Caco-2 (cell line): ENCODE measurements at regions not wholly inside any gene's neighbourhood (a gene's known extent, or its start where the extent isn't known, plus 50 kb on each side); places are given as distances from the start of the nearest gene placed in this dataset.

Experiments used
- BruUV-seq: library from RNA; stranded (reverse); fragments of 400-500 nt; replicated peaks from 2 replicates; lab custom pipeline; 2021; lab: Mats Ljungman, UMichigan
- CTCF ChIA-PET: fragments of 300-600 bp; sonication (Branson Sonifier 250); formaldehyde crosslinking; loops from one replicate; lab custom pipeline; 2022; ENCODE audit warnings: antibody characterized with exemption; lab: Charles Lee
- POLR2A ChIA-PET: fragments of 300-600 bp; sonication (Branson Sonifier 250); formaldehyde crosslinking; loops from one replicate; lab custom pipeline; 2022; ENCODE audit warnings: antibody characterized with exemption; lab: Charles Lee
- DNase-seq, 2 experiments: peaks; one replicate each; pipeline versions ENCODE4 v3.0.0 to v3.0.0-alpha.2; 2020 to 2022
- H3K27me3 ChIP-seq: replicated peaks from 2 replicates; pipeline ENCODE4 v1.6.0; 2011; ENCODE audit warnings: low read length; ENCODE audit not compliant: control insufficient read depth, insufficient read depth
- H3K36me3 ChIP-seq: 2 replicates; pipeline ENCODE4 v1.5.1; 2011; ENCODE audit warnings: low read length; ENCODE audit not compliant: control insufficient read depth, insufficient read depth
- H3K4me1 ChIP-seq: fragments of 250-450 bp; sonication (Bioruptor Pico); 2 replicates; pipeline ENCODE4 v1.5.1; 2020; ENCODE audit warnings: mild to moderate bottlenecking
- H3K4me3 ChIP-seq: 2 replicates; pipeline ENCODE4 v1.5.1; 2011; ENCODE audit warnings: low read depth, mild to moderate bottlenecking, control low read depth, low read length
- H3K9me3 ChIP-seq: fragments of 250-450 bp; sonication (Bioruptor Pico); 2 replicates; pipeline ENCODE4 v1.5.1; 2020; ENCODE audit warnings: mild to moderate bottlenecking, moderate library complexity
- H3K27ac Mint-ChIP-seq: one replicate; pipeline ENCODE4 v1.8.0; 2022; ENCODE audit warnings: mixed read lengths; ENCODE audit not compliant: unreplicated experiment
- H3K27me3 Mint-ChIP-seq: one replicate; pipeline ENCODE4 v1.8.0; 2022; ENCODE audit warnings: mixed read lengths; ENCODE audit not compliant: insufficient read depth, unreplicated experiment
- H3K36me3 Mint-ChIP-seq: one replicate; pipeline ENCODE4 v1.8.0; 2022; ENCODE audit warnings: mild to moderate bottlenecking, mixed read lengths; ENCODE audit not compliant: insufficient read depth, unreplicated experiment
- H3K4me1 Mint-ChIP-seq: one replicate; pipeline ENCODE4 v1.8.0; 2022; ENCODE audit warnings: low read depth, mixed read lengths; ENCODE audit not compliant: unreplicated experiment
- H3K4me3 Mint-ChIP-seq: one replicate; pipeline ENCODE4 v1.8.0; 2022; ENCODE audit warnings: mild to moderate bottlenecking, moderate library complexity, mixed read lengths; ENCODE audit not compliant: unreplicated experiment
- H3K9me3 Mint-ChIP-seq: one replicate; pipeline ENCODE4 v1.8.0; 2022; ENCODE audit warnings: mixed read lengths; ENCODE audit not compliant: unreplicated experiment
- intact Hi-C: fragments of 100-400 bp; cut with micrococcal nuclease; formaldehyde crosslinking; loops from one replicate; pipeline ENCODE4 v1.10.0; 2022; ENCODE audit not compliant: unreplicated experiment
- TF ChIP-seq, protein P1 (sequence below), 2 experiments: fragments of 200-600 bp in 1 of 2; IDR thresholded peaks; 1 replicate in 1 of 2; 2 replicates in 1 of 2; pipeline versions ENCODE4 v1.5.1 to v1.8.0; 2011 to 2022; ENCODE audit warnings: antibody characterized with exemption in 1 of 2, control low read depth in 1 of 2, inconsistent platforms in 1 of 2, low read depth in 1 of 2, low read length in 1 of 2, mild to moderate bottlenecking in 1 of 2, moderate library complexity in 1 of 2; ENCODE audit not compliant: insufficient read depth in 1 of 2, severe bottlenecking in 1 of 2, unreplicated experiment in 1 of 2

DNA sequence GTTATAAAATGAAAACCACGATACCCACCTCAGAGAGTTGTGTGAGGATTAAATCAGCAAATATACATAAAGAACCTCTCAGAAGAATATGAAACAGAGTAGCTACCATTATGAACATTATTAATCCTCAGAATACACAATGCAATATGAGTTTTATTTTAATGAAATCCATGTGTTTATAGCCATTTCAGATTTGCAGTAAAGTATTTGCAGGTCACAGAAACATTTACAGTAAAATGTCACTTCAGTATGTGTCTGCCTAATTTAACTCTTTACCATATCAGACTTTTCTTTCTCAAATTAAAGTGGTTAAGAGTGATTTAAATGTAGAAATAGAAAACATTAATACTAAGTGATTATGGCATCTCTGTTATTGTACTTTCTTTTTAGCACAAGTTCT, 365.2 kb upstream of the MPDZ start:
- peaks cover 5% of the 10 kb centered on the region for H3K36me3 Mint-ChIP-seq
- BruUV-seq: no TSS peak

DNA sequence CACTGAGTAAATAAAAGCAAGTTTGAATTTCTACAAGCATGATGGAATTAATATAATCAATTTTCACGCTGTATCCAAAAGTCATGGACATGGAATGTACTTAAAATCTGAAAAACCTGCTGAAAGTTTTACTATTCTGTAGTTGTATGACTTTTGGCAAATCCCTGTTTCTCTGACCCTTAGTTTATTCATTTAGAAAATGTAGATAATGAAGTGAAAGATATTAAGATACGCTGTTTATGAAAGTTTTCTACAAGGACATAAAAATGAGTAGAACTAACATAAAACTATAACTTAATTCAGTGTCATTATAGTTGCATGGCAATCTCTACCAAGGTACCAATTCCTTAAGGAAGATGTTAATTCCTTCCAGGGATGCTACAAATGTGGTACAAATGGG, 363.2 kb upstream of the MPDZ start:
- no peak for DNase-seq
- no peaks in the 10 kb centered on the region for H3K36me3 ChIP-seq
- Mint-ChIP-seq H3K4me1 (no peaks in the 10 kb centered on the region), H3K27me3 (no peaks in the 10 kb centered on the region), H3K36me3 (no peaks in the 10 kb centered on the region), H3K9me3 (peaks cover 11% of the 10 kb centered on the region), H3K27ac (no peak overlapping the region), H3K4me3 (no peak overlapping the region)
- H3K27me3 ChIP-seq: no peaks in the 10 kb centered on the region
- no peak overlapping the region for H3K4me3 ChIP-seq
- POLR2A ChIA-PET: no interaction called here
- no TSS peak for BruUV-seq
- CTCF ChIA-PET: no interaction called here
- TF ChIP-seq, protein P1, sequence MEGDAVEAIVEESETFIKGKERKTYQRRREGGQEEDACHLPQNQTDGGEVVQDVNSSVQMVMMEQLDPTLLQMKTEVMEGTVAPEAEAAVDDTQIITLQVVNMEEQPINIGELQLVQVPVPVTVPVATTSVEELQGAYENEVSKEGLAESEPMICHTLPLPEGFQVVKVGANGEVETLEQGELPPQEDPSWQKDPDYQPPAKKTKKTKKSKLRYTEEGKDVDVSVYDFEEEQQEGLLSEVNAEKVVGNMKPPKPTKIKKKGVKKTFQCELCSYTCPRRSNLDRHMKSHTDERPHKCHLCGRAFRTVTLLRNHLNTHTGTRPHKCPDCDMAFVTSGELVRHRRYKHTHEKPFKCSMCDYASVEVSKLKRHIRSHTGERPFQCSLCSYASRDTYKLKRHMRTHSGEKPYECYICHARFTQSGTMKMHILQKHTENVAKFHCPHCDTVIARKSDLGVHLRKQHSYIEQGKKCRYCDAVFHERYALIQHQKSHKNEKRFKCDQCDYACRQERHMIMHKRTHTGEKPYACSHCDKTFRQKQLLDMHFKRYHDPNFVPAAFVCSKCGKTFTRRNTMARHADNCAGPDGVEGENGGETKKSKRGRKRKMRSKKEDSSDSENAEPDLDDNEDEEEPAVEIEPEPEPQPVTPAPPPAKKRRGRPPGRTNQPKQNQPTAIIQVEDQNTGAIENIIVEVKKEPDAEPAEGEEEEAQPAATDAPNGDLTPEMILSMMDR (IDR thresholded peaks at IDR 0.05; ENCODE audit: insufficient read depth in 1 of 2, low read depth in 1 of 2, low read length in 1 of 2, severe bottlenecking in 1 of 2, unreplicated experiment in 1 of 2): no peak
- no peaks in the 10 kb centered on the region for H3K9me3 ChIP-seq
- H3K4me1 ChIP-seq: no peaks in the 10 kb centered on the region
- intact Hi-C loops: no loop called here

More for the DNA sequence above, 365.2 kb upstream of the MPDZ start:
- Histone ChIP-seq H3K36me3 (no peaks in the 10 kb centered on the region), H3K4me3 (no peak overlapping the region), H3K9me3 (no peaks in the 10 kb centered on the region), H3K4me1 (no peaks in the 10 kb centered on the region), H3K27me3 (no peaks in the 10 kb centered on the region)
- ChIA-PET CTCF (no interaction called here), POLR2A (no interaction called here)
- Mint-ChIP-seq H3K4me3 (no peak overlapping the region), H3K27ac (no peak overlapping the region), H3K27me3 (no peaks in the 10 kb centered on the region), H3K9me3 (no peaks in the 10 kb centered on the region), H3K4me1 (no peaks in the 10 kb centered on the region)
- intact Hi-C loops: no loop called here
- DNase-seq: no peak
- TF ChIP-seq, protein P1 (IDR thresholded peaks at IDR 0.05; ENCODE audit: insufficient read depth in 1 of 2, low read depth in 1 of 2, low read length in 1 of 2, severe bottlenecking in 1 of 2, unreplicated experiment in 1 of 2): no peak

DNA sequence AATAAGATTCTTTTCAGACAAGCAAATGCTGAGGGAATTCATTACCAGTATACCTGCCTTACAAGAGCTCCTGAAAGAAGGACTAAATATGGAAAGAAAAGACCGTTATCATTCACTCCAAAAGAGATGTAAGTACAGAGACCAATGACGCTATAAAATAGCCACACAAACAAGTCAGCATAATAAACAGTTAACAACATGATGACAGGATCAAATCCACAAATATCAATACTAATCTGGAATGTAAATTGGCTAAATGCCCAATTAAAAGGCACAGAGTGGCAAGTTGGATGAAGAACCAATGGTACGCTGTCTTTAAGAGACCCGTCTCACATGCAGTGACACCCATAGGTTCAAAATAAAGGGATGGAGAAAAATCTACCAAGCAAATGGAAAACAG, 349.6 kb upstream of the MPDZ start:
- Histone ChIP-seq H3K36me3 (no peaks in the 10 kb centered on the region), H3K27me3 (no peaks in the 10 kb centered on the region), H3K9me3 (no peaks in the 10 kb centered on the region), H3K4me3 (no peak overlapping the region), H3K4me1 (no peaks in the 10 kb centered on the region)
- Mint-ChIP-seq H3K4me1 (no peaks in the 10 kb centered on the region), H3K9me3 (no peaks in the 10 kb centered on the region), H3K36me3 (no peaks in the 10 kb centered on the region), H3K27me3 (no peaks in the 10 kb centered on the region), H3K27ac (no peak overlapping the region), H3K4me3 (no peak overlapping the region)
- no peak for DNase-seq
- ChIA-PET POLR2A (no interaction called here), CTCF (no interaction called here)
- BruUV-seq: no TSS peak
- intact Hi-C loops: no loop called here
- TF ChIP-seq, protein P1 (IDR thresholded peaks at IDR 0.05; ENCODE audit: insufficient read depth in 1 of 2, low read depth in 1 of 2, low read length in 1 of 2, severe bottlenecking in 1 of 2, unreplicated experiment in 1 of 2): no peak
